ENCODE measurements at regions not wholly inside any gene's neighbourhood (a gene's known extent, or its start where the extent isn't known, plus 50 kb on each side); places are given as distances from the start of the nearest gene placed in this dataset.

GRCh38 chr11:64428693-64429092 is 69.7 kb downstream of the RPS6KA4 start:
- Mint-ChIP-seq H3K27ac (no peak overlapping the region), H3K4me3 (no peak overlapping the region), H3K4me1 (peaks cover 8% of the 10 kb centered on the region), H3K27me3 (ENCODE audit: low read depth) (no peaks in the 10 kb centered on the region), H3K36me3 (no peaks in the 10 kb centered on the region), H3K9me3 (peaks cover 5% of the 10 kb centered on the region)
- no peak for TF ChIP-seq CTCF (IDR thresholded peaks at IDR 0.05; ENCODE audit: unreplicated experiment)
- no peak for DNase-seq (ENCODE audit: low spot score in 2 of 2, unreplicated experiment in 2 of 2)

GRCh38 chr11:64429970-64430369 is 71.0 kb downstream of the RPS6KA4 start:
- Mint-ChIP-seq H3K27ac (no peak overlapping the region), H3K9me3 (peaks cover 5% of the 10 kb centered on the region), H3K4me3 (no peak overlapping the region), H3K36me3 (no peaks in the 10 kb centered on the region), H3K4me1 (peaks cover 8% of the 10 kb centered on the region), H3K27me3 (ENCODE audit: low read depth) (no peaks in the 10 kb centered on the region)
- no peak for DNase-seq (ENCODE audit: low spot score in 2 of 2, unreplicated experiment in 2 of 2)
- no peak for TF ChIP-seq CTCF (IDR thresholded peaks at IDR 0.05; ENCODE audit: unreplicated experiment)

- no peaks in the 10 kb centered on the region for H3K27me3 Mint-ChIP-seq (ENCODE audit: low read depth)
- H3K27ac Mint-ChIP-seq = no peak overlapping the region
- no peaks in the 10 kb centered on the region for H3K36me3 Mint-ChIP-seq
- no peak for TF ChIP-seq CTCF (IDR thresholded peaks at IDR 0.05; ENCODE audit: unreplicated experiment)
- H3K4me3 Mint-ChIP-seq = no peak overlapping the region
- peaks cover 5% of the 10 kb centered on the region for H3K9me3 Mint-ChIP-seq
- no peak for DNase-seq (ENCODE audit: low spot score in 2 of 2, unreplicated experiment in 2 of 2)
- H3K4me1 Mint-ChIP-seq = peaks cover 8% of the 10 kb centered on the region
These were observed 71.7 kb downstream of the RPS6KA4 start for GRCh38 chr11:64430645-64431044.

GRCh38 chr11:64436000-64436399 is 77.0 kb downstream of the RPS6KA4 start:
- TF ChIP-seq CTCF (IDR thresholded peaks at IDR 0.05; ENCODE audit: unreplicated experiment) = no peak
- DNase-seq (ENCODE audit: low spot score in 2 of 2, unreplicated experiment in 2 of 2) = no peak
- Mint-ChIP-seq H3K36me3 (no peaks in the 10 kb centered on the region), H3K4me3 (no peak overlapping the region), H3K27ac (no peak overlapping the region), H3K27me3 (ENCODE audit: low read depth) (no peaks in the 10 kb centered on the region), H3K4me1 (peaks cover 17% of the 10 kb centered on the region), H3K9me3 (peaks cover 5% of the 10 kb centered on the region)

- no peaks in the 10 kb centered on the region for H3K27me3 Mint-ChIP-seq (ENCODE audit: low read depth)
- no peak for TF ChIP-seq CTCF (IDR thresholded peaks at IDR 0.05; ENCODE audit: unreplicated experiment)
- H3K36me3 Mint-ChIP-seq = no peaks in the 10 kb centered on the region
- H3K4me1 Mint-ChIP-seq = peaks cover 16% of the 10 kb centered on the region
- no peak for DNase-seq (ENCODE audit: low spot score in 2 of 2, unreplicated experiment in 2 of 2)
- no peak overlapping the region for H3K27ac Mint-ChIP-seq
- no peaks in the 10 kb centered on the region for H3K9me3 Mint-ChIP-seq
- H3K4me3 Mint-ChIP-seq = no peak overlapping the region
These were observed 78.5 kb downstream of the RPS6KA4 start for GRCh38 chr11:64437426-64437825.

Data from mesothelial cell of epicardium (in vitro differentiated cells).